DOHH2 (cell line): ENCODE measurements at regions not wholly inside any gene's neighbourhood (a gene's known extent, or its start where the extent isn't known, plus 50 kb on each side); places are given as distances from the start of the nearest gene placed in this dataset.

Source experiments
- H3F3A ChIP-seq: fragments of 200-600 bp; sonication (generic), shearing (Covaris generic); 2 replicates; pipeline ENCODE4 v1.6.0; 2016; ENCODE audit warnings: antibody characterized with exemption, mild to moderate bottlenecking; ENCODE audit not compliant: control insufficient read depth, insufficient read depth
- H3K27ac ChIP-seq: fragments of 200-600 bp; sonication (generic); 2 replicates; pipeline ENCODE4 v1.5.1; 2014; ENCODE audit warnings: low read depth, mild to moderate bottlenecking, low read length, moderate library complexity
- H3K27me3 ChIP-seq: fragments of 200-600 bp; sonication (generic); 2 replicates; pipeline ENCODE4 v1.6.1; 2014; ENCODE audit warnings: mild to moderate bottlenecking, low read length, mixed read lengths; ENCODE audit not compliant: control insufficient read depth
- H3K36me3 ChIP-seq: fragments of 200-600 bp; sonication (generic); 2 replicates; pipeline ENCODE4 v1.6.1; 2014; ENCODE audit warnings: mild to moderate bottlenecking, low read length, moderate library complexity, mixed read lengths; ENCODE audit not compliant: control insufficient read depth
- H3K4me1 ChIP-seq: fragments of 200-600 bp; sonication (generic); 2 replicates; pipeline ENCODE4 v1.6.1; 2014; ENCODE audit warnings: mild to moderate bottlenecking, low read length, mixed read lengths; ENCODE audit not compliant: control insufficient read depth
- H3K4me2 ChIP-seq: fragments of 200-600 bp; sonication (generic); 2 replicates; pipeline ENCODE4 v1.6.0; 2014; ENCODE audit warnings: mild to moderate bottlenecking, low read length, moderate library complexity
- H3K4me3 ChIP-seq: fragments of 200-600 bp; sonication (generic); 2 replicates; pipeline ENCODE4 v1.5.1; 2014; ENCODE audit warnings: mild to moderate bottlenecking, low read length, mixed read lengths
- H3K79me2 ChIP-seq: fragments of 200-600 bp; sonication (generic); 2 replicates; pipeline ENCODE4 v1.6.1; 2014; ENCODE audit warnings: mild to moderate bottlenecking, low read length, mixed read lengths; ENCODE audit not compliant: control insufficient read depth
- H3K9me2 ChIP-seq: fragments of 200-600 bp; sonication (generic); replicated peaks from 2 replicates; pipeline ENCODE4 v1.6.1; 2014; ENCODE audit warnings: mild to moderate bottlenecking, low read length, mixed read lengths; ENCODE audit not compliant: control insufficient read depth
- H3K9me3 ChIP-seq: fragments of 200-600 bp; sonication (generic); 2 replicates; pipeline ENCODE4 v1.6.1; 2014; ENCODE audit warnings: antibody characterized with exemption, low read length, mixed read lengths; ENCODE audit not compliant: control insufficient read depth, insufficient read depth
- H4K20me1 ChIP-seq: fragments of 200-600 bp; sonication (generic); 2 replicates; pipeline ENCODE4 v1.6.0; 2014; ENCODE audit warnings: low read depth, mild to moderate bottlenecking, antibody characterized with exemption, low read length, moderate library complexity; ENCODE audit not compliant: control insufficient read depth, insufficient read depth
- CTCF ChIP-seq: fragments of 200-600 bp; sonication (generic); IDR thresholded peaks from one replicate; pipeline ENCODE4 v1.5.1; 2014; ENCODE audit warnings: antibody characterized with exemption, mild to moderate bottlenecking, low read depth, low read length; ENCODE audit not compliant: poor library complexity, severe bottlenecking
- EZH2phosphoT487 ChIP-seq: fragments of 200-600 bp; sonication (generic); IDR thresholded peaks from 2 replicates; pipeline ENCODE4 v1.6.1; 2017; ENCODE audit warnings: borderline replicate concordance, mild to moderate bottlenecking, antibody characterized with exemption, low read length, moderate library complexity, mixed read lengths

- H3K4me3 ChIP-seq: no peak overlapping the region
- no peak overlapping the region for H3K27ac ChIP-seq
- H3K9me2 ChIP-seq: no peaks in the 10 kb centered on the region
- no peaks in the 10 kb centered on the region for H3K9me3 ChIP-seq
- H3K4me2 ChIP-seq: no peak overlapping the region
- peaks cover 41% of the 10 kb centered on the region for H3K27me3 ChIP-seq
- H3K79me2 ChIP-seq: no peaks in the 10 kb centered on the region
- H3F3A ChIP-seq: no peaks in the 10 kb centered on the region
- TF ChIP-seq EZH2phosphoT487 (no peak), CTCF (no peak)
- no peaks in the 10 kb centered on the region for H3K36me3 ChIP-seq
- H4K20me1 ChIP-seq: no peaks in the 10 kb centered on the region
- peaks cover 5% of the 10 kb centered on the region for H3K4me1 ChIP-seq
Measured at GRCh38 chr15:66846031-66846430, 144.0 kb downstream of the SMAD6 start.

GRCh38 chr15:66846811-66847210 lies 144.8 kb downstream of the SMAD6 start:
- no peak overlapping the region for H3K27ac ChIP-seq
- H4K20me1 ChIP-seq: no peaks in the 10 kb centered on the region
- no peaks in the 10 kb centered on the region for H3K79me2 ChIP-seq
- H3K4me2 ChIP-seq: no peak overlapping the region
- TF ChIP-seq CTCF (no peak), EZH2phosphoT487 (no peak)
- H3K9me2 ChIP-seq: no peaks in the 10 kb centered on the region
- H3K36me3 ChIP-seq: no peaks in the 10 kb centered on the region
- peaks cover 10% of the 10 kb centered on the region for H3K4me1 ChIP-seq
- H3F3A ChIP-seq: no peaks in the 10 kb centered on the region
- H3K4me3 ChIP-seq: no peak overlapping the region
- H3K27me3 ChIP-seq: peaks cover 33% of the 10 kb centered on the region
- no peaks in the 10 kb centered on the region for H3K9me3 ChIP-seq

- Histone ChIP-seq H3K9me2 (no peaks in the 10 kb centered on the region), H4K20me1 (no peaks in the 10 kb centered on the region), H3K9me3 (no peaks in the 10 kb centered on the region), H3F3A (no peaks in the 10 kb centered on the region), H3K4me3 (no peak overlapping the region), H3K4me2 (no peak overlapping the region), H3K27ac (no peak overlapping the region), H3K4me1 (peaks cover 7% of the 10 kb centered on the region), H3K79me2 (no peaks in the 10 kb centered on the region), H3K27me3 (peaks cover 27% of the 10 kb centered on the region), H3K36me3 (no peaks in the 10 kb centered on the region)
- TF ChIP-seq EZH2phosphoT487 (no peak), CTCF (no peak)
Measured at GRCh38 chr15:66847565-66847991, 145.5 kb downstream of the SMAD6 start.

- no peaks in the 10 kb centered on the region for H4K20me1 ChIP-seq
- TF ChIP-seq CTCF (no peak), EZH2phosphoT487 (no peak)
- peaks cover 7% of the 10 kb centered on the region for H3K4me1 ChIP-seq
- H3K79me2 ChIP-seq: no peaks in the 10 kb centered on the region
- no peaks in the 10 kb centered on the region for H3K9me2 ChIP-seq
- no peak overlapping the region for H3K4me2 ChIP-seq
- no peak overlapping the region for H3K27ac ChIP-seq
- H3K36me3 ChIP-seq: no peaks in the 10 kb centered on the region
- no peaks in the 10 kb centered on the region for H3F3A ChIP-seq
- H3K27me3 ChIP-seq: peaks cover 23% of the 10 kb centered on the region
- no peak overlapping the region for H3K4me3 ChIP-seq
- H3K9me3 ChIP-seq: no peaks in the 10 kb centered on the region
Measured at GRCh38 chr15:66848116-66848515, 146.1 kb downstream of the SMAD6 start.
